ENCODE measurements at regions not wholly inside any gene's neighbourhood (a gene's known extent, or its start where the extent isn't known, plus 50 kb on each side); places are given as distances from the start of the nearest gene placed in this dataset.

DNA sequence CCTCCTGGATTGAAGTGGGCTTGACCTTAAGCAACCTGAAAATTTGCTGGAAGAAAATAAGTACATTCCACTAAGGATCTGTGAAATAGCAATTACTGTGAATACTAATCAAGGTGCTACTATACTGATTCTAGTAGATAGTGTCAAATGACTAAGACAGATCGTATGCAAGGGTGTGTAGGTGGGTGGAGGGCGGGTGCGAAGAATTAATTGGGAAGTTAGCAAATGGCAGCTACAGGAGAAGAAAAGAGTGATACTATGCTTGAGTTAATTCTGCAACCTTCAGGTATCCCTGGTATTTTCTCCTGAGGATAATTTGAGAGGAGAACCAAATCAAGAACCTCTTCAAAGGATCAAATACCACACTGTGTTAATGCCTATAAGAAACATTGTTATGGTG, 501.9 kb downstream of the INHBA start:
- in situ Hi-C loops (cut with MboI; ENCODE audit: low pct_unique_long_range_greater_than_20kb, low sequenced_read_pairs, unreplicated experiment) = no loop called here
- TF ChIP-seq, protein P1, sequence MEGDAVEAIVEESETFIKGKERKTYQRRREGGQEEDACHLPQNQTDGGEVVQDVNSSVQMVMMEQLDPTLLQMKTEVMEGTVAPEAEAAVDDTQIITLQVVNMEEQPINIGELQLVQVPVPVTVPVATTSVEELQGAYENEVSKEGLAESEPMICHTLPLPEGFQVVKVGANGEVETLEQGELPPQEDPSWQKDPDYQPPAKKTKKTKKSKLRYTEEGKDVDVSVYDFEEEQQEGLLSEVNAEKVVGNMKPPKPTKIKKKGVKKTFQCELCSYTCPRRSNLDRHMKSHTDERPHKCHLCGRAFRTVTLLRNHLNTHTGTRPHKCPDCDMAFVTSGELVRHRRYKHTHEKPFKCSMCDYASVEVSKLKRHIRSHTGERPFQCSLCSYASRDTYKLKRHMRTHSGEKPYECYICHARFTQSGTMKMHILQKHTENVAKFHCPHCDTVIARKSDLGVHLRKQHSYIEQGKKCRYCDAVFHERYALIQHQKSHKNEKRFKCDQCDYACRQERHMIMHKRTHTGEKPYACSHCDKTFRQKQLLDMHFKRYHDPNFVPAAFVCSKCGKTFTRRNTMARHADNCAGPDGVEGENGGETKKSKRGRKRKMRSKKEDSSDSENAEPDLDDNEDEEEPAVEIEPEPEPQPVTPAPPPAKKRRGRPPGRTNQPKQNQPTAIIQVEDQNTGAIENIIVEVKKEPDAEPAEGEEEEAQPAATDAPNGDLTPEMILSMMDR (IDR thresholded peaks at IDR 0.05; ENCODE audit: extremely low read depth, insufficient read depth, missing control alignments) = no peak
- no peak for DNase-seq (ENCODE audit: low spot score)

DNA sequence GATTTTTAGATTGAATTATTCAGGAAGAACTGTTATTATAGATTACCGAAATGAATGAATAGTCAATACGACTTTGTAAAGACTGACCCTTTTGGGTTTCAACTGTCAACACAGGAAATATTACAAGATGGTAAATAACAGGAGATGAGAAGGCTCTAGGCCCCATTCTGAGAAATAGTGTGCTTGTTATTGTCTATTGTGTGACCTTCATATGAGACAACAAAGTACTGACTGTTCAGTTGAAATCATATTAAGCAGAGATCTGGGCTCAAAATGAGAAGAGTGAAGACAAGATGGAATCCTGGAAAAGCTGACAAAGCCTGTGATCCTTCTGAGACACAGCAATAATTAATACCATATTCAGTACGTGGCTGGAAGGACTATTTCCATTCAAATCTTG, 503.8 kb downstream of the INHBA start:
- in situ Hi-C loops (cut with MboI; ENCODE audit: low pct_unique_long_range_greater_than_20kb, low sequenced_read_pairs, unreplicated experiment) = no loop called here
- TF ChIP-seq, protein P1 (IDR thresholded peaks at IDR 0.05; ENCODE audit: extremely low read depth, insufficient read depth, missing control alignments) = no peak
- no peak for DNase-seq (ENCODE audit: low spot score)

DNA sequence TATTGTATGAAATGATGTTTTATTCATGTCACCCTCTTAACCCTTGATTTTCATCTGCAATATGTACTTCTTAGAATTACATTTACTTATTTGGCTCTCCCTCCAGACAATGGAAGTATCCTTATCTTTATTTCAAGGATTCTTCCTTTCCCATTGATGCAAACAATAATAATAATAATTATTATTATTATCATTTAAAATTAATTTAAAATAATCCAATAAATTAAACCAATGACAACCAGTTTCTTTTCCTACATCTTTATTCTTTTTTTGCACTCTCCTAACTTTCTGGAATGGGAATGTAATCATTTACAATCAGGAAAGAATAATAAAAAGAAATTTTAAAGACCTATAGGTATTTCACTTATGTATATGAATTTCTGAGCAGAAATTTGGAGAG, 504.4 kb downstream of the INHBA start:
- TF ChIP-seq, protein P1 (IDR thresholded peaks at IDR 0.05; ENCODE audit: extremely low read depth, insufficient read depth, missing control alignments) = no peak
- in situ Hi-C loops (cut with MboI; ENCODE audit: low pct_unique_long_range_greater_than_20kb, low sequenced_read_pairs, unreplicated experiment) = no loop called here
- no peak for DNase-seq (ENCODE audit: low spot score)

DNA sequence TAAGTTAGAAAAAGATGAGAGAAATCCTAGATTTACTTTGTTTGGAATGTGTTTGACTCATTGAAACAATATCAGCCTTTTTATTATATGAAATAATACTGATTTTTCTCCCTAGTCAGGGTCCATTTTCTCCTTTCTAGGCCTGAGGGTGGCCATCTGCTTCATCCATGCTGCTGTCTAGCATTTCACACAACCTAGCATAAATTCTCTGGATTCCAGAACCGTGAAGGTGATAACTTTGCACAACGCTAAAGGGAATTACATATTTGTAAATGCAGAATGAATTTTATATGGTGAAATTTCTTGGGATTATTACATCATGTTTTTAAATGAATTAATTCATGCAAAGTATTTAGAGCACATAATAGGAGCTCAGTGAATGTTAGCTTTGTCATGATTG, 505.1 kb downstream of the INHBA start:
- DNase-seq (ENCODE audit: low spot score) = no peak
- in situ Hi-C loops (cut with MboI; ENCODE audit: low pct_unique_long_range_greater_than_20kb, low sequenced_read_pairs, unreplicated experiment) = no loop called here
- TF ChIP-seq, protein P1 (IDR thresholded peaks at IDR 0.05; ENCODE audit: extremely low read depth, insufficient read depth, missing control alignments) = no peak

DNA sequence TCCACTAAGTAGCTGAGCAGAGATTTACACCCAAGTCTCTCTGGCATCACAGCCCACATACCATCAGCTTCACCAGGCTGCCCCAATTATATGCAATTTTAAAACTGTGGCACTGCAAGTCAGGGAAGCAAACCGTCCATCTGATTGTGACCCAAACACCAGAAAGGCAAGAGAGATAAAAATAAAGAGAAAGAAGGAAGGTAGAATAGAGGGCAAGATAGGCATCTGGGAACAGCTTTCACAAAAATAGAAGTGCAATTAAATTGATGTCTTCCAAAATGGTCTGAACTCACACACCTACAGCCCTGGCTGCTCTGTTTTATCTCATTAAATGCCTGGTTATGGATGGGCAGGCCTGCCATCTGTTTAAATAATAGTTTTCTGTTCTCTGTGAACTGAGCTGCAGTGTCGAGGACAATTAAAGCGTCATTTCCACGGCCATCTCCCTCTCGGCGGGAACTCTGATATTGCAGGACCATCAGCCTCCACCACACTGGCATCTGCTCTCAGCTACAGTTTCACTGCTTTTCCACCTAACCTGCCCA, 509.1 kb downstream of the INHBA start:
- in situ Hi-C loops (cut with MboI; ENCODE audit: low pct_unique_long_range_greater_than_20kb, low sequenced_read_pairs, unreplicated experiment) = no loop called here
- TF ChIP-seq, protein P1 (IDR thresholded peaks at IDR 0.05; ENCODE audit: extremely low read depth, insufficient read depth, missing control alignments) = no peak
- no peak for DNase-seq (ENCODE audit: low spot score)

DNA sequence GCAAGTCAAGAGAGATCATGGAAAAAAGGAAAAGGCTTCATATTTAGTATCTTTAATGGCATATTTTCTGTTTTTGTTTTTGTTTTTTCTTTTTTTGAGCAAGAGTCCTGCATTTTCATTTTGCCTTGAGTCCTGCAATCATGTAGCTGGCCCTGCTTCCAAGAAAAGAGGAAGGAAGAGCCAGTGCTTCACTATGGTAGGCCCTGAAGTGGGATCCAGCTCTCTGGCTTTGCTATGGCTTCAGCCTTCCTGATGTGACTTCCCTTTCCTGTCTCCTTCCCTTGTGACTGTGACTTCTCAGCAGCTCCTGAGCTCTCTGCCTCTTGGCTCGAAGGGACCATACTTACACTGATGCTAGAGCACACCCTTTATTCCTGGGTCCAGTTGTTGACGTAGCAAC, 512.3 kb downstream of the INHBA start:
- DNase-seq (ENCODE audit: low spot score) = no peak
- TF ChIP-seq, protein P1 (IDR thresholded peaks at IDR 0.05; ENCODE audit: extremely low read depth, insufficient read depth, missing control alignments) = no peak
- in situ Hi-C loops (cut with MboI; ENCODE audit: low pct_unique_long_range_greater_than_20kb, low sequenced_read_pairs, unreplicated experiment) = no loop called here

DNA sequence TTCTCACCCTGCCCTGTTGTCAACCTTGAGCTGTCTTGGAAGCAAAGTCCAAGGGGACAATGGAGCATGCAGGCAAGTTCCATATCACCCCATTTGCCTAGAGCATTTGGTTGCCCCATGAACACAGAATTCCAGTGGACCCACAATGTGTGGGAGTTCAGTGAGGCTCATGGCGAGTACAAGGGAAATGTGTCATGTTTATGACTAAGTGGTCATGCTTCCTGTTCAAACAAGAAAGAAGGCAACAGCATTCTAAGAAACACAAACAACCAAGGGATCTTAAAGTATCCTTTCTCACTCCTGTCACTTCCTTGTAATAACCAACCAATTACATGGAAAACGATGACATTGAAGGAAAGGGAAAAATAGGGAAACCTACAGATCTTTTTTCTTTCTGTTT, 513.0 kb downstream of the INHBA start:
- TF ChIP-seq, protein P1 (IDR thresholded peaks at IDR 0.05; ENCODE audit: extremely low read depth, insufficient read depth, missing control alignments) = no peak
- in situ Hi-C loops (cut with MboI; ENCODE audit: low pct_unique_long_range_greater_than_20kb, low sequenced_read_pairs, unreplicated experiment) = no loop called here

More for the DNA sequence above, 513.0 kb downstream of the INHBA start:
- DNase-seq (ENCODE audit: low spot score) = no peak
